ENCODE measurements at regions not wholly inside any gene's neighbourhood (a gene's known extent, or its start where the extent isn't known, plus 50 kb on each side); places are given as distances from the start of the nearest gene placed in this dataset.

DNA sequence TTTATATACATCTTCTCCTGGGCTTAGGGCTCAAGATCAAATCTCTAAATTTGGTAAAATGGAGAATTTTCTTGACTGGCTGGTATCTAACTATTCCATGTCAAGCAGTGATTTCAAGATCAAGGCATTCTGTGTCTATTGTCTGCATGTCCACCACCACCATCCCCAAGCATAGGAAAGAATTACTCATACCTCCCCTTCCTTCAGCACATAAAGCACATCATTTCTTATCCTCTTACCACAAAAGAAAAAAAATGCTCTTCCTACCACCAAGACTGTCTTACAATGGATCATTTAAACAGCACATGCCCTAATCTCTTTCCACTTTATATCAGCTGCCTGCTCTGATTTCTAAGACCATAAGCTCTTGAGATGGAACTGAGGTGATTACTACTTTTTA, 470.5 kb upstream of the THBS1 start:
- intact Hi-C loops (cut with micrococcal nuclease; ENCODE audit: unreplicated experiment), result no loop called here
- H3K36me3 ChIP-seq (ENCODE audit: insufficient read depth, low read length, poor library complexity, severe bottlenecking), result no peaks in the 10 kb centered on the region
- no peak overlapping the region for H3K4me3 ChIP-seq (ENCODE audit: low read depth, low read length, poor library complexity, severe bottlenecking)
- POLR2A ChIA-PET (ENCODE audit: low non-redundant PET), result no interaction called here
- TF ChIP-seq, protein P1, sequence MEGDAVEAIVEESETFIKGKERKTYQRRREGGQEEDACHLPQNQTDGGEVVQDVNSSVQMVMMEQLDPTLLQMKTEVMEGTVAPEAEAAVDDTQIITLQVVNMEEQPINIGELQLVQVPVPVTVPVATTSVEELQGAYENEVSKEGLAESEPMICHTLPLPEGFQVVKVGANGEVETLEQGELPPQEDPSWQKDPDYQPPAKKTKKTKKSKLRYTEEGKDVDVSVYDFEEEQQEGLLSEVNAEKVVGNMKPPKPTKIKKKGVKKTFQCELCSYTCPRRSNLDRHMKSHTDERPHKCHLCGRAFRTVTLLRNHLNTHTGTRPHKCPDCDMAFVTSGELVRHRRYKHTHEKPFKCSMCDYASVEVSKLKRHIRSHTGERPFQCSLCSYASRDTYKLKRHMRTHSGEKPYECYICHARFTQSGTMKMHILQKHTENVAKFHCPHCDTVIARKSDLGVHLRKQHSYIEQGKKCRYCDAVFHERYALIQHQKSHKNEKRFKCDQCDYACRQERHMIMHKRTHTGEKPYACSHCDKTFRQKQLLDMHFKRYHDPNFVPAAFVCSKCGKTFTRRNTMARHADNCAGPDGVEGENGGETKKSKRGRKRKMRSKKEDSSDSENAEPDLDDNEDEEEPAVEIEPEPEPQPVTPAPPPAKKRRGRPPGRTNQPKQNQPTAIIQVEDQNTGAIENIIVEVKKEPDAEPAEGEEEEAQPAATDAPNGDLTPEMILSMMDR (conservative IDR thresholded peaks at IDR 0.05; ENCODE audit: low read depth, low read length), result no peak
- TF ChIP-seq EZH2 (IDR thresholded peaks at IDR 0.05; ENCODE audit: borderline replicate concordance, low read depth, low read length, poor library complexity, severe bottlenecking), result no peak
- H3K4me1 ChIP-seq (ENCODE audit: insufficient read depth, low read length, poor library complexity, severe bottlenecking), result no peaks in the 10 kb centered on the region
- no peak overlapping the region for H3K27ac ChIP-seq (ENCODE audit: low read depth, low read length, poor library complexity, severe bottlenecking)
- H3K27me3 ChIP-seq (replicated peaks; ENCODE audit: insufficient read depth, low read depth, low read length, poor library complexity), result peaks cover 7% of the 10 kb centered on the region
- no peaks in the 10 kb centered on the region for H3K9me3 ChIP-seq (ENCODE audit: low read depth, low read length, poor library complexity, severe bottlenecking)
- no peak for DNase-seq (ENCODE audit: low spot score)
- CTCF ChIA-PET, result no interaction called here
- no TSS peak for BruUV-seq (replicated peaks)

DNA sequence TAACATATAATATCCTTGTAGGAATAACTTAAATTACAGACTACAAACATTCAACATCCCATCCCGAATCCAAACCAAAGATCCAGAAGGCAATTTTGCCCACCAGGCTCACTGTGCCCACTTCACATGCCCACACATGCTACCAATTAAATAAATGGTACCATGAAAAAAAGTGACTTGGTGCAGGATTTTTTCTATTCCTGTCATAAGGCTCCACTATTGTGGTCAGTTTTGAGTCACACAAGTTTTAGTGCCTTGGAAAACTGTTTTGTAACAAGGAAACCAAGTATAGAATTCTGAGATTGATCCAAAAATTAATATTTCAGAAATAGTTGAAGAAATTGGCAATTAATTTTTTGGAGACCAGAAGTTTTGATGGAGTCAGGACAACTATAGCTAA, 470.1 kb upstream of the THBS1 start:
- Histone ChIP-seq H3K27ac (ENCODE audit: low read depth, low read length, poor library complexity, severe bottlenecking) (no peak overlapping the region), H3K9me3 (ENCODE audit: low read depth, low read length, poor library complexity, severe bottlenecking) (no peaks in the 10 kb centered on the region), H3K27me3 (replicated peaks; ENCODE audit: insufficient read depth, low read depth, low read length, poor library complexity) (peaks cover 5% of the 10 kb centered on the region), H3K4me3 (ENCODE audit: low read depth, low read length, poor library complexity, severe bottlenecking) (no peak overlapping the region), H3K4me1 (ENCODE audit: insufficient read depth, low read length, poor library complexity, severe bottlenecking) (no peaks in the 10 kb centered on the region), H3K36me3 (ENCODE audit: insufficient read depth, low read length, poor library complexity, severe bottlenecking) (no peaks in the 10 kb centered on the region)
- ChIA-PET CTCF (no interaction called here), POLR2A (ENCODE audit: low non-redundant PET) (no interaction called here)
- intact Hi-C loops (cut with micrococcal nuclease; ENCODE audit: unreplicated experiment), result no loop called here
- no TSS peak for BruUV-seq (replicated peaks)
- DNase-seq (ENCODE audit: low spot score), result no peak
- no peak for TF ChIP-seq EZH2 (IDR thresholded peaks at IDR 0.05; ENCODE audit: borderline replicate concordance, low read depth, low read length, poor library complexity, severe bottlenecking)
- TF ChIP-seq, protein P1 (conservative IDR thresholded peaks at IDR 0.05; ENCODE audit: low read depth, low read length), result no peak

DNA sequence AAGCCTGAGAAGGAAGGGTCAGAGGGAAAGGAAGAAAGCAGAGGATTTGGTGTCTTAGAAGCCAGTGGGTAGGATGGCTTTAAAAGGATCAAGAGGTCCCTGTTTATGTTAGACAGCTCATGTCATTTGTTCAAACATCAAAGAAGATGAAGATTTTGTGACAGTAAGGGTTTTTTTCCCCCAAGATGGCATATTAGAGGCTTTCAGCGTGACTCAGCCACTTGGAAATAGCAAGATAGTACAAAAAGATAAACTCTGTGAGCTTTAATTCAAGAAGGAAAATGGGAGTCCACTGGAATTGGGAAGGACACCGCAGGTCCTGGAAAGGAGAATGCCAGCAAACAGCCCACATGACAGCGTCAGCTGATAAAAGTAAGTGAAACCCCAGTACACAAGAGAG, 467.1 kb upstream of the THBS1 start:
- DNase-seq (ENCODE audit: low spot score), result no peak
- POLR2A ChIA-PET (ENCODE audit: low non-redundant PET), result no interaction called here
- Histone ChIP-seq H3K4me3 (ENCODE audit: low read depth, low read length, poor library complexity, severe bottlenecking) (no peak overlapping the region), H3K27ac (ENCODE audit: low read depth, low read length, poor library complexity, severe bottlenecking) (no peak overlapping the region), H3K36me3 (ENCODE audit: insufficient read depth, low read length, poor library complexity, severe bottlenecking) (no peaks in the 10 kb centered on the region), H3K27me3 (replicated peaks; ENCODE audit: insufficient read depth, low read depth, low read length, poor library complexity) (peaks cover 8% of the 10 kb centered on the region), H3K4me1 (ENCODE audit: insufficient read depth, low read length, poor library complexity, severe bottlenecking) (no peaks in the 10 kb centered on the region), H3K9me3 (ENCODE audit: low read depth, low read length, poor library complexity, severe bottlenecking) (no peaks in the 10 kb centered on the region)
- no TSS peak for BruUV-seq (replicated peaks)
- CTCF ChIA-PET, result no interaction called here
- TF ChIP-seq, protein P1 (conservative IDR thresholded peaks at IDR 0.05; ENCODE audit: low read depth, low read length), result no peak
- TF ChIP-seq EZH2 (IDR thresholded peaks at IDR 0.05; ENCODE audit: borderline replicate concordance, low read depth, low read length, poor library complexity, severe bottlenecking), result no peak
- intact Hi-C loops (cut with micrococcal nuclease; ENCODE audit: unreplicated experiment), result no loop called here
